NCI-H146 (cell line): ENCODE measurements at regions not wholly inside any gene's neighbourhood (a gene's known extent, or its start where the extent isn't known, plus 50 kb on each side); places are given as distances from the start of the nearest gene placed in this dataset.

ENCODE experiments used
- DNase-seq: peaks from one replicate; lab custom pipeline; 2025; lab: John Stamatoyannopoulos, UW

DNA sequence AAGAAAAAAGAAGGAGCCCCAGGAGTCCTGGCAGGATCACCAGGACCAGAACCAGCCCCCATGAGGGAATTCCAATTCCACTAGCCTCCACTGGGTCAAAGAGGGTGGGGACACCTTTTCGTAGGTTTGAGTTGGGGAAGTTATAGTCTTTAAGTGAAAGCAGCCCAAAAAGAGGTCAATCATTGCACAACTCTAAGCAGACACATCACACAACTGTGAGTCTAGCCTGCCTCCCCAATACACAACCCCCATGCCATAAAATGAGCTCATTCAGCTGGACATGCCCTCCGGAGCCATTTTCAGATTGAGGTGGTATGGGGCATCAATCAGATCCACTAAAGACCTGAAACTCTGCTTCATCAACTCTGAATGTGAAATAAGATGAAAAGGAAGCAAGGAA, 179.9 kb downstream of the NPHP4 start:
- no peak for DNase-seq

DNA sequence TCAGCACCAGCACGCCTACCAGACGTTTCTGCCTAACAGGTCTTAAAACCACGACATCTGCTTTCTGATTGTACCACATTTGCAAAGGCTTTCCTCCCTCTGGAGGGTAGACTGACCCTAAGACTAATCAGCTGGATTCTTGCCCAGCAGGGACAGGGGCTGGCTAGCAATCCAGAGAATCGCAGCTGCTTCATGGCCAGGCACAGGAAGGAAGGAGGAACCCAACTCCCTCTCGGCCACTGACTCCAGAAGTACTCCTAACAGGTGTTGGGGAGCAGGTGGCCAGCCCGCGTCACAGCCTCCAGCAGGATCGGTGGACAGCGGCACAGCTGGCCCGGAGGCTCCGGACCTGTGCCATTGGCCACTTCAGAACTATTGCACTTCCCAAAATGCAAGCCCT, 180.8 kb downstream of the NPHP4 start:
- DNase-seq = no peak

DNA sequence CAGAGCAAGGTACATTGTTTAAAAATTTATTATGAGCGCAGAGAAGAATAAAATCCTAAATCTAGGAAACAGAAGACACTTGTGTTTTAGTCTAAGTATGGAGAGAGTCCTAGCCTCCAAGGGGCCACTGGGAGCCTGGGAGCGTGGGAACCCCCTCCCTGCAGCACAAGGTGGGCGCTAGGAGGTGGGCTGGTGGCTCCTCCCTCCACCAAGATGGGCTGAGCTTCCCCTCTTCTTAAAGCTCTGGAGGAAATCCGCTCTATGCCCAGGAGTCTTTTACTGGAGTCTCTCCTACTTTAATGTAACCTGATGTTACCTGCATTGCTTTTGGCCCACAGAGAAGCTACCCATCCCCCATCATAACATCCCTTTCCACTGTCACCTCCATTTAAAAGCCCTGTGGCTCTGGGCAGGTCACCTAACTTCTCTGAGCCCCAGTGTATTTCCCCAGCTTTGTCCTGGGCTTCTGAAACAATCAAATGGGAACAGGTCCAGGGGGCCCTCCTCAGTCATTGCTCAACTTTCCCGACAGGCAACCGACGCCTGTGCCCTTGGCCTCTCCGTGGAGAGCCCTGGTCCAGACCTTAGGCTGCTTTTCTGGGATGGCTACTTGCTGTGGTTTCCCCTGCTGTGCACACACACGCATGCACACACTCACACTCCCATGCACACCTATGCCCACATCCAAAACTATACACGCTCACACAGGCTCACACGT, 181.5 kb downstream of the NPHP4 start:
- no peak for DNase-seq

DNA sequence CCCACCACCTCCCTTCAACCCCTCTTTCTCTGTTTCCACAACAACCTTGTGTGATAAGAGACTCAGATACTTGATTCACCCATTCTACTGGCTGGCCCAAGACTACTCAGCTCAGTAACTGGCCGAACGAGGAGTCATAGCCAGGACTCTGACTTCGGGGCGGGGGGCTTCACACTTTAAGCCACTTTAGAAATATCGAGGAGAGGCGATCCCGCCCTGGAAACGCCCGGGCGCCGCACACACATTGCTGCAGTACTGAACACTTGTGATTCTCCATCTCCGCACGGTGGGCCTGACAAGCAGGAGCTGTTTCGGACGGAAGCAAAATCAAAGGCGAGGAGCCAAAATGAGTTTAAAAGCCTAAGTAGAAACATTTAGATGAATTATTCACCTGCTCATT, 182.1 kb downstream of the NPHP4 start:
- DNase-seq = no peak

- DNase-seq = no peak
These were observed 182.9 kb downstream of the NPHP4 start for GRCh38 chr1:5809207-5809788.

DNA sequence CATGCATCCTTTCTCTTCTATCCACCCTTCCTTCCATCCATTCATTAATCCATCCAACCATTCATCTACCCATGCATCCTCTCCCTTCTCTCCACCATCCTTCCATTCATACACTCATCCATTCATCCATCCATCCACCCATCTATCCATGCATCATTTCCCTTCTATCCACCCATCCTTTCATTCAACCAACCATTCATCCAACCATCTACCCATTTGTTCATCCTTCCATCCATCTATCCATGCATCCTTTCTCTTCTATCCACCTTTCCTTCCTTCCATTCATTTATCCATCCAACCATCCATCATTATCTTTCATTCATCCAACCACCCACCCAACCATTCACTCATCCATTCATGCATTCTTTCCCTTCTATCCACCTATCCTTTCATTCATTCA, 188.4 kb downstream of the NPHP4 start:
- DNase-seq = no peak

GRCh38 chr1:5802606-5803005, 189.6 kb downstream of the NPHP4 start:
- no peak for DNase-seq

- DNase-seq = no peak
These were observed 193.3 kb downstream of the NPHP4 start for GRCh38 chr1:5798904-5799303.

GRCh38 chr1:5798151-5798730, 194.0 kb downstream of the NPHP4 start:
- no peak for DNase-seq

GRCh38 chr1:5796028-5796427, 196.2 kb downstream of the NPHP4 start:
- DNase-seq = no peak

GRCh38 chr1:5794279-5794678, 197.9 kb downstream of the NPHP4 start:
- no peak for DNase-seq

DNA sequence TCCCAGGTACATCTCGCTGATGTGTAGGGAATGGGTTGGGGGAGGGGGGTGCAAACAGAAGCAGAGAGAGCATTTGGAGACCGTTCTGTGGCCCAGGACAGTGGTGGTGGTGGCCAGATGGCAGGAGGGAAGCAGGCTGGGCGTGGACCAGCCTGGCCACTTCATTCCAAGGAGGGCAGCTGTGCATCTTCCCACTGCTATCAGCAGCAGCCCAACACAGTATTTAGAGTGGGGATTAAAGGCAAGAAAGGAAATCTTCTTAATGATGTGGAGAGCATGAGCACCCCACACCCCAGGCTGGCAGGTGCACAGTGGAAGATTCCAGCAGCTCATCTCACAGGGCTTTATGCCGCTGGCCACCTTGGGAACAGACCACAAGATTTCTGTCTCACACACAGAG, 198.7 kb downstream of the NPHP4 start:
- no peak for DNase-seq

DNA sequence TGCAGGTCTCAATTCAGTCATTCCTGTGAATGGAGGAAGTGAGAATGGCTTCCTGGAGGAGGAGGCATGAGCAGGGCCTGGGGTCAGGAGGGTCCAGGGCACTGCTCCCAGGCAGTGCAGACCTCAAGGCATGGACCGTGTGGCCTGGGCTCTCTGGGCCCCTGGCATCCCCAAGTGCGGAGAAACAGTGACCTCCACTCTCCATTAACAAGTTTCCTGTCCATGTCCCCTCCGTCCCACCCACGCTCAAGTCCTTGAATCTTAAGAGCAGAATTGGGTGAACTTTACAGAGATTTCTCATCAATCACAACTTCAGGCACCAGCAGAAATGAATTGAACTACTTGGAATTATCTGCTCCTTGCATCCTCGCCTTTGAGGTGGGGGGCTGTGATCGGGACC, 211.1 kb downstream of the NPHP4 start:
- DNase-seq = no peak

DNA sequence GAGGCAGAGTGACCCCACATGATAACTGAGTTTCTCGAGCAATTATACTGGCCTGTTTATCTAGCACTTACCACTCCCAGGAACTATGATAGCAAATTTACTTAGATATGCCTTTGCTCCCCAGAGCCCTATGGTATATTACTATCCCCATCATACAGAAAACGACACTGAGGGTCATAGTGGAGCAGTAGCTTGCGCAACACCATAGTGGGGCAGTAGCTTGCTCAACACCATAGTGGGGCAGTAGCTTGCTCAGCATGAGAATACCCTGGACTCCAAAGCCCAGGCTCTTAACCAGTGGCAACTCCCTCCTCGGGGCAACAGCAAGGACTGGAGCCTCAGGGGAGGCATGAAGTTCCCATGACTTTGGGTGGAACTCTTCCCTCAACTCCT, 211.9 kb downstream of the NPHP4 start:
- no peak for DNase-seq

DNA sequence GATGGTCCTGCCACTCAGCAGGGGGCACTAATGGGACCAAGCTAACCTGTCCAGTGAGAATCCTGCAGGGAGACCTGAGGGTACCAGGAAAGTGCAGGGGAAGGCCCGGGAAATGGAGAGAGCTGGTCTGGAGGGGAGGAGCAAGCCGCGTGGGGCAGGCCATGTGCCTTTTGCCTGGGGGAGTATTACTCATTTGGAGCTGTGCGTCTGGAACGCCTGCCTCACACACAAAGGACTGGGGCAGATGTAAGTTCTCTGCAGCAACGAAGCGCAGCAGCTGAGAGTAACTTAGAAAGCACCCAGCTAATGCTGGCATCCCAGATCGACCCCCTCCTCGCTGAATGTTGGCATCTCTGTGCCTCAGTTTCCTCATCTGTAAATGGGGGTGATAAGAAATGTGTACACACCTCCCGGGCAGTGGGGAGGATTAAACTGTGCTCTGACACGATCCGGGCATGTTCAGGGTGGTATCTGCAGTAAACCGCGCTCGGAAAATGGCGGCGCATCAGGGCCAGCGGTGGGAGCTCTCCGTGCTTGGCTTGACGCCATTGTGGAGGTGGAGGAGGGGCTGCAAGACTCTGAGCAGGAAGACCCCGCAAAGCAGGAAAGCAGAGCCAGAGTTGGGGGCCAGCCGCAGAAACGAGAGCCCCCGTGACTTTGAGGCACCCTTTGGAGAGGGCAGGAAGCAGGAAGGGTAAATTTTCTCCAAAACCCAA, 212.5 kb downstream of the NPHP4 start:
- DNase-seq = no peak

- DNase-seq = no peak
These were observed 216.1 kb downstream of the NPHP4 start for GRCh38 chr1:5776035-5776550.

GRCh38 chr1:5774019-5774418, 218.2 kb downstream of the NPHP4 start:
- no peak for DNase-seq

- no peak for DNase-seq
These were observed 220.4 kb downstream of the NPHP4 start for GRCh38 chr1:5771788-5772187.

DNA sequence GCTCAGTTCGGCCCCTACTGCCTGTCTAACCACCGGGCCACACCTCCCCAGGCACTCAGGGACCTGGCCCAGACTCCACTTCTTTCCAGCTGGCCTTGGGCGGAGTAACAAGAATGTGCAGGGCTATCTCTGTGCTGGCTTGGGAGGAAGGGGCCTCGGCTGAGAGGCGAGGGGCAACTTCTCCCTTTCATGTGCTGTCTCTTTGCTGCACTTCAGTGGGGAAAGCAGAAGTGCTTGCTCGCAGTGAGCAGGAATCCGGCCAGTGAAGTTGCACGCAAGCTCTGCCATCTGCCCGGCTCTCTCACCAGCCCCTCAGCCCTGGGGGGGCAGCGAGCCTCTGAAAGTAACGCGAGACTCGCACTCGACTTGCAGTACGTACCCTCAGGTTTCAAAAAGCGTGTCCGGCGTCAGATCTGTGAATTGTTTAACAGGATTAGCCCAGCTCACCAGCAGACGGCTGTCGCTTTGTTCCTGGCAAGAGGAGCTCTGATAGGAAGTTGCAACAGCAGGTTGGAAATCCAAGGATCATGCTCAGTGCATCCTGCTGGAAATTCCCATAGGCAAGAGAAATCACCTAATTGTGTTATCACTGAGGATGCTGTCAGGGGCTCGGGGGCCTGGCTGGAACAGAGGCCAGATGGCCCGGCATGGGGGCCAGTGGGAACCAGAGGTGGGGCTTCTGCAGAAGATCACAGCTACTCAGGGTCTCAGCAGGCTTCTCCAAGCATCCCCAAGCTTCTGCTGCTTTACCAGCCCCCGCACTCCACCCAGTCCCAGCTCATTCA, 221.1 kb downstream of the NPHP4 start:
- no peak for DNase-seq

- DNase-seq = no peak
These were observed 222.5 kb downstream of the NPHP4 start for GRCh38 chr1:5769760-5770159.

DNA sequence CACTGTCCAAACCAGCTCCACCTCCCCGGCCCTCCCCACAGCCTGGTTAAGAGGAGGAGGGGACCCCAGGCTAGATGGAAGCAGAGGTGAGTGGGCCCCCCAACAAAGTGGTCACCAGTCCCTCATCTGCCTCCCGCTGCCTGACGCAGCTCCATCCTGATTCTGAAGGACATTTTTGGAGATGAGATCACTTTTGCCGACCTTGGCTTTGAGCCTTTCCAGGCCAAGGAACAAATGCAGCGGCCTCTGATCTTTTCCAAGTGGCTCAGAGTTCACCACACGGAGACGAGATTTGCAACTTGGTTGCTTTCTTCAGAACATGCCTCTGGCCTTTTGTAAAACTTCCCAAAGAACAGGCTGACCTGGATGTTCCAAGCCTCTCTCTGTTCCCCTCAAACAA, 223.1 kb downstream of the NPHP4 start:
- DNase-seq = no peak

DNA sequence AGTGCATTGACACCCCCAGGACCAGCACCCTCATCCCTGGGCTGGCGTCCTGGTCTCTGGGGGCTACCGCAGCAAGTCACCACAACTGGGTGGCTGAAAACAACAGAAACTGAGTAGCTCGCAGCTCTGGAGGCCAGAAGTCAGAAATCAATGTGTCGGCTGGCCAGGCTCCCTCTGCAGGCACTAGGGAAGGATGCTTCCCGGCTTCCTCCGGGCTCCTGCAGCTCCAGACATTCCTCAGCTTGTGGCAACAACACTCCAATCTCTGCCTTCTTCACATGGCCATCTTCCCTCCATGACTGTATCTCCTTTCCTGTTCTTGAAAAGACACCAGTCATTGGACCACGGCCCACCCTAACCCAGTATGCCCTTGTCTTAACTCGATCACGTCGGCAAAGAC, 224.2 kb downstream of the NPHP4 start:
- DNase-seq = no peak
